Kidney glomerular epithelial cell (primary cell): ENCODE measurements at regions not wholly inside any gene's neighbourhood (a gene's known extent, or its start where the extent isn't known, plus 50 kb on each side); places are given as distances from the start of the nearest gene placed in this dataset.
"Not testable (repeated sequence)": the region's sequence is repeated elsewhere in the genome, so short reads cannot be mapped to it uniquely, and the experiment has no call there.

Experiments
- DNase-seq: peaks from one replicate; lab custom pipeline; 2025; lab: John Stamatoyannopoulos, UW

GRCh38 chr4:148651991-148652390 is 209.8 kb upstream of the NR3C2 start:
- no peak for DNase-seq

GRCh38 chr4:148649652-148650331 is 207.6 kb upstream of the NR3C2 start:
- peak; percentile 10 for DNase-seq

GRCh38 chr4:148643851-148644250 is 201.6 kb upstream of the NR3C2 start:
- no peak for DNase-seq

- no peak for DNase-seq
Observed at GRCh38 chr4:148642907-148643306, 200.7 kb upstream of the NR3C2 start.

- not testable (repeated sequence) for DNase-seq
Observed at GRCh38 chr4:148638079-148638478, 195.9 kb upstream of the NR3C2 start.

GRCh38 chr4:148637453-148637852 is 195.2 kb upstream of the NR3C2 start:
- not testable (repeated sequence) for DNase-seq

GRCh38 chr4:148634476-148634875 is 192.3 kb upstream of the NR3C2 start:
- peak; percentile 39 for DNase-seq

GRCh38 chr4:148633720-148634119 is 191.5 kb upstream of the NR3C2 start:
- DNase-seq, result no peak

GRCh38 chr4:148632476-148632875 is 190.3 kb upstream of the NR3C2 start:
- DNase-seq, result no peak

- no peak for DNase-seq
Observed at GRCh38 chr4:148630051-148630450, 187.8 kb upstream of the NR3C2 start.

GRCh38 chr4:148618856-148619255 is 176.6 kb upstream of the NR3C2 start:
- DNase-seq, result no peak

- no peak for DNase-seq
Observed at GRCh38 chr4:148608968-148609367, 166.8 kb upstream of the NR3C2 start.

- DNase-seq, result not testable (repeated sequence)
Observed at GRCh38 chr4:148598418-148599207, 156.4 kb upstream of the NR3C2 start.

GRCh38 chr4:148589182-148589581 is 147.0 kb upstream of the NR3C2 start:
- DNase-seq, result no peak

GRCh38 chr4:148575577-148575976 is 133.4 kb upstream of the NR3C2 start:
- DNase-seq, result no peak

- no peak for DNase-seq
Observed at GRCh38 chr4:148574911-148575310, 132.7 kb upstream of the NR3C2 start.

- peak; percentile 18 for DNase-seq
Observed at GRCh38 chr4:148574502-148574901, 132.3 kb upstream of the NR3C2 start.

GRCh38 chr4:148574066-148574465 is 131.9 kb upstream of the NR3C2 start:
- DNase-seq, result no peak

- DNase-seq, result no peak
Observed at GRCh38 chr4:148573296-148573695, 131.1 kb upstream of the NR3C2 start.

GRCh38 chr4:148565801-148566200 is 123.6 kb upstream of the NR3C2 start:
- DNase-seq, result no peak

GRCh38 chr4:148563684-148564083 is 121.5 kb upstream of the NR3C2 start:
- DNase-seq, result no peak

GRCh38 chr4:148561467-148561866 is 119.3 kb upstream of the NR3C2 start:
- no peak for DNase-seq

GRCh38 chr4:148557793-148558192 is 115.6 kb upstream of the NR3C2 start:
- no peak for DNase-seq

- no peak for DNase-seq
Observed at GRCh38 chr4:148550788-148551187, 108.6 kb upstream of the NR3C2 start.
